MM.1S (cell line): ENCODE measurements at regions not wholly inside any gene's neighbourhood (a gene's known extent, or its start where the extent isn't known, plus 50 kb on each side); places are given as distances from the start of the nearest gene placed in this dataset.

Experiments
- DNase-seq: peaks from one replicate; pipeline ENCODE4 v3.0.0-alpha.2; 2015
- H2AFZ ChIP-seq: fragments of 300-600 bp; sonication (generic); 2 replicates; pipeline ENCODE4 v1.6.0; 2016; ENCODE audit warnings: antibody characterized with exemption, low read length
- H3F3A ChIP-seq: fragments of 300-600 bp; sonication (generic); 2 replicates; pipeline ENCODE4 v1.6.1; 2016; ENCODE audit warnings: mild to moderate bottlenecking, antibody characterized with exemption, low read length, moderate library complexity, mixed read lengths; ENCODE audit not compliant: insufficient read depth
- H3K27ac ChIP-seq: fragments of 300-600 bp; sonication (generic); 2 replicates; pipeline ENCODE4 v1.5.1; 2016; ENCODE audit warnings: mild to moderate bottlenecking, low read length
- H3K27me3 ChIP-seq: fragments of 300-600 bp; sonication (generic); replicated peaks from 2 replicates; pipeline ENCODE4 v1.6.0; 2016; ENCODE audit warnings: low read length; ENCODE audit not compliant: insufficient read depth
- H3K36me3 ChIP-seq: fragments of 300-600 bp; sonication (generic); replicated peaks from 2 replicates; pipeline ENCODE4 v1.6.1; 2016; ENCODE audit warnings: mild to moderate bottlenecking, low read length, mixed read lengths; ENCODE audit not compliant: insufficient read depth
- H3K4me1 ChIP-seq: fragments of 300-600 bp; sonication (generic); 2 replicates; pipeline ENCODE4 v1.6.1; 2016; ENCODE audit warnings: low read length, mixed read lengths
- H3K4me2 ChIP-seq: fragments of 300-600 bp; sonication (generic); 2 replicates; pipeline ENCODE4 v1.6.0; 2016; ENCODE audit warnings: low read depth, low read length
- H3K4me3 ChIP-seq: fragments of 300-600 bp; sonication (generic); 2 replicates; pipeline ENCODE4 v1.5.1; 2016; ENCODE audit warnings: low read length, mixed read lengths
- H3K79me2 ChIP-seq: fragments of 300-600 bp; sonication (generic); 2 replicates; pipeline ENCODE4 v1.6.1; 2016; ENCODE audit warnings: mixed run types, low read length, mixed read lengths
- H3K9ac ChIP-seq: fragments of 300-600 bp; sonication (generic); 2 replicates; pipeline ENCODE4 v1.6.1; 2016; ENCODE audit warnings: low read length, mixed read lengths
- H3K9me2 ChIP-seq: fragments of 300-600 bp; sonication (generic); replicated peaks from 2 replicates; pipeline ENCODE4 v1.6.1; 2016; ENCODE audit warnings: mild to moderate bottlenecking, low read length, mixed read lengths; ENCODE audit not compliant: insufficient read depth
- H3K9me3 ChIP-seq: fragments of 300-600 bp; sonication (generic); replicated peaks from 2 replicates; pipeline ENCODE4 v1.6.1; 2016; ENCODE audit warnings: mild to moderate bottlenecking, low read length, mixed read lengths; ENCODE audit not compliant: insufficient read depth
- H4K20me1 ChIP-seq: fragments of 300-600 bp; sonication (generic); 2 replicates; pipeline ENCODE4 v1.6.1; 2016; ENCODE audit warnings: mild to moderate bottlenecking, low read length, moderate library complexity, mixed read lengths; ENCODE audit not compliant: insufficient read depth
- CTCF ChIP-seq: fragments of 300-600 bp; sonication (generic); IDR thresholded peaks from 2 replicates; pipeline ENCODE4 v1.5.1; 2016; ENCODE audit warnings: antibody characterized with exemption, low read length, mixed read lengths
- EZH2 ChIP-seq: fragments of 300-600 bp; sonication (generic); optimal IDR thresholded peaks from 2 replicates; pipeline ENCODE3; 2017; ENCODE audit warnings: low read depth, mild to moderate bottlenecking, antibody characterized with exemption, low read length, mixed read lengths
- EZH2phosphoT487 ChIP-seq: fragments of 300-600 bp; sonication (generic); IDR thresholded peaks from 2 replicates; pipeline ENCODE4 v1.6.1; 2018; ENCODE audit warnings: antibody characterized with exemption, low read length

GRCh38 chr2:196439760-196440159 is 199.8 kb upstream of the CCDC150 start:
- DNase-seq, result no peak

GRCh38 chr2:196440413-196440812 is 199.1 kb upstream of the CCDC150 start:
- H3K27ac ChIP-seq, result no peak overlapping the region
- DNase-seq, result no peak
- no peaks in the 10 kb centered on the region for H3F3A ChIP-seq
- H3K9me3 ChIP-seq, result no peaks in the 10 kb centered on the region
- H3K4me2 ChIP-seq, result no peak overlapping the region
- H2AFZ ChIP-seq, result no peak overlapping the region
- no peaks in the 10 kb centered on the region for H3K79me2 ChIP-seq
- H3K4me3 ChIP-seq, result no peak overlapping the region
- H3K9ac ChIP-seq, result no peak overlapping the region
- no peaks in the 10 kb centered on the region for H3K27me3 ChIP-seq
- TF ChIP-seq EZH2 (no peak), CTCF (no peak), EZH2phosphoT487 (no peak)
- peaks cover 4% of the 10 kb centered on the region for H3K4me1 ChIP-seq
- H4K20me1 ChIP-seq, result no peaks in the 10 kb centered on the region
- H3K36me3 ChIP-seq, result no peaks in the 10 kb centered on the region
- H3K9me2 ChIP-seq, result no peaks in the 10 kb centered on the region

More at GRCh38 chr2:196439760-196440159, 199.8 kb upstream of the CCDC150 start:
- Histone ChIP-seq H3K27me3 (no peaks in the 10 kb centered on the region), H3K9me3 (no peaks in the 10 kb centered on the region), H3K4me2 (no peak overlapping the region), H3K27ac (no peak overlapping the region), H2AFZ (no peak overlapping the region), H3K4me3 (no peak overlapping the region), H4K20me1 (no peaks in the 10 kb centered on the region), H3K9me2 (no peaks in the 10 kb centered on the region), H3K79me2 (no peaks in the 10 kb centered on the region), H3K4me1 (peaks cover 4% of the 10 kb centered on the region), H3K9ac (no peak overlapping the region), H3K36me3 (no peaks in the 10 kb centered on the region), H3F3A (no peaks in the 10 kb centered on the region)
- TF ChIP-seq EZH2phosphoT487 (no peak), EZH2 (no peak), CTCF (no peak)

GRCh38 chr2:196441527-196441926 is 198.0 kb upstream of the CCDC150 start:
- no peak overlapping the region for H3K27ac ChIP-seq
- no peak overlapping the region for H3K9ac ChIP-seq
- H3K36me3 ChIP-seq, result no peaks in the 10 kb centered on the region
- no peaks in the 10 kb centered on the region for H4K20me1 ChIP-seq
- DNase-seq, result no peak
- H3K79me2 ChIP-seq, result no peaks in the 10 kb centered on the region
- TF ChIP-seq EZH2 (no peak), EZH2phosphoT487 (no peak), CTCF (no peak)
- no peaks in the 10 kb centered on the region for H3K9me2 ChIP-seq
- H3K4me2 ChIP-seq, result no peak overlapping the region
- H3K4me1 ChIP-seq, result peaks cover 4% of the 10 kb centered on the region
- H2AFZ ChIP-seq, result no peak overlapping the region
- H3K27me3 ChIP-seq, result no peaks in the 10 kb centered on the region
- no peak overlapping the region for H3K4me3 ChIP-seq
- H3F3A ChIP-seq, result no peaks in the 10 kb centered on the region
- no peaks in the 10 kb centered on the region for H3K9me3 ChIP-seq
